ENCODE measurements at regions not wholly inside any gene's neighbourhood (a gene's known extent, or its start where the extent isn't known, plus 50 kb on each side); places are given as distances from the start of the nearest gene placed in this dataset.
"Not testable (repeated sequence)": the region's sequence is repeated elsewhere in the genome, so short reads cannot be mapped to it uniquely, and the experiment has no call there.

- DNase-seq = peak; percentile 91
These were observed 393.1 kb downstream of the TNS3 start for GRCh38 chr7:47188653-47189315.

- no peak for DNase-seq
These were observed 393.8 kb downstream of the TNS3 start for GRCh38 chr7:47188136-47188535.

GRCh38 chr7:47186316-47186715 lies 395.6 kb downstream of the TNS3 start:
- no peak for DNase-seq

- no peak for DNase-seq
These were observed 396.1 kb downstream of the TNS3 start for GRCh38 chr7:47185839-47186238.

- no peak for DNase-seq
These were observed 396.7 kb downstream of the TNS3 start for GRCh38 chr7:47185170-47185569.

GRCh38 chr7:47183862-47184590 lies 397.9 kb downstream of the TNS3 start:
- DNase-seq = peak; percentile 91

- DNase-seq = peak; percentile 71
These were observed 400.1 kb downstream of the TNS3 start for GRCh38 chr7:47181746-47182361.

- no peak for DNase-seq
These were observed 401.4 kb downstream of the TNS3 start for GRCh38 chr7:47180516-47180826.

GRCh38 chr7:47179812-47180515 lies 401.9 kb downstream of the TNS3 start:
- peak; percentile 87 for DNase-seq

GRCh38 chr7:47172602-47173539 lies 409.0 kb downstream of the TNS3 start:
- not testable (repeated sequence) for DNase-seq

GRCh38 chr7:47170516-47170915 lies 411.4 kb downstream of the TNS3 start:
- no peak for DNase-seq

GRCh38 chr7:47154791-47155190 lies 427.1 kb downstream of the TNS3 start:
- no peak for DNase-seq

- DNase-seq = no peak
These were observed 428.3 kb downstream of the TNS3 start for GRCh38 chr7:47153576-47153975.

GRCh38 chr7:47153058-47153457 lies 428.9 kb downstream of the TNS3 start:
- no peak for DNase-seq

GRCh38 chr7:47152307-47152706 lies 429.6 kb downstream of the TNS3 start:
- DNase-seq = no peak

- no peak for DNase-seq
These were observed 431.2 kb downstream of the TNS3 start for GRCh38 chr7:47150497-47151260.

- no peak for DNase-seq
These were observed 431.9 kb downstream of the TNS3 start for GRCh38 chr7:47149971-47150370.

- no peak for DNase-seq
These were observed 432.6 kb downstream of the TNS3 start for GRCh38 chr7:47149208-47149839.

GRCh38 chr7:47148536-47149207 lies 433.2 kb downstream of the TNS3 start:
- DNase-seq = no peak

GRCh38 chr7:47147213-47147631 lies 434.7 kb downstream of the TNS3 start:
- DNase-seq = no peak

- DNase-seq = no peak
These were observed 435.9 kb downstream of the TNS3 start for GRCh38 chr7:47145982-47146381.

Data from NCI-H1694 treated with DMSO at 0.1 percent for 48 hours (cell line).